CD14-positive monocyte (primary cell): ENCODE measurements at regions not wholly inside any gene's neighbourhood (a gene's known extent, or its start where the extent isn't known, plus 50 kb on each side); places are given as distances from the start of the nearest gene placed in this dataset.

Experiments used
- DNase-seq, 3 donors: peaks; one replicate each; pipeline ENCODE4 v3.0.0-alpha.2; 2011 to 2022
- H2AFZ ChIP-seq: 2 replicates; pipeline ENCODE4 v1.6.0; 2012; ENCODE audit warnings: mild to moderate bottlenecking, low read depth, low read length, inconsistent platforms; ENCODE audit not compliant: insufficient read depth, poor library complexity, severe bottlenecking
- H3K27ac ChIP-seq, 2 donors: 1 replicate in 1 of 2; 2 replicates in 1 of 2; pipeline ENCODE4 v1.5.1; 2012 to 2013; ENCODE audit warnings: low read length in 2 of 2, control low read depth in 1 of 2, inconsistent platforms in 1 of 2, low read depth in 1 of 2, mild to moderate bottlenecking in 1 of 2
- H3K27me3 ChIP-seq, 2 donors: one replicate each; pipeline versions ENCODE4 v1.6.0 to v1.6.1; 2011 to 2013; ENCODE audit warnings: low read length in 2 of 2; ENCODE audit not compliant: control insufficient read depth in 2 of 2, insufficient read depth in 2 of 2
- H3K36me3 ChIP-seq, 2 donors: replicated peaks in 1 of 2; 1 replicate in 1 of 2; 2 replicates in 1 of 2; pipeline versions ENCODE4 v1.5.1 to v1.6.1; 2012 to 2013; ENCODE audit warnings: low read length in 2 of 2, control low read depth in 1 of 2, inconsistent platforms in 1 of 2, mild to moderate bottlenecking in 1 of 2; ENCODE audit not compliant: insufficient read depth in 2 of 2, control insufficient read depth in 1 of 2
- H3K4me1 ChIP-seq, 2 donors: 1 replicate in 1 of 2; 2 replicates in 1 of 2; pipeline versions ENCODE4 v1.5.1 to v1.6.1; 2012 to 2013; ENCODE audit warnings: low read length in 2 of 2, control low read depth in 1 of 2, inconsistent platforms in 1 of 2, mild to moderate bottlenecking in 1 of 2, moderate library complexity in 1 of 2; ENCODE audit not compliant: insufficient read depth in 2 of 2, control insufficient read depth in 1 of 2
- H3K4me2 ChIP-seq: replicated peaks from 2 replicates; pipeline ENCODE3; 2012; ENCODE audit warnings: low read length, moderate library complexity, mild to moderate bottlenecking; ENCODE audit not compliant: poor library complexity, severe bottlenecking; ENCODE audit errors: extremely low read depth
- H3K4me3 ChIP-seq, 3 experiments: fragments of 200-600 bp in 1 of 3; sonication (generic) in 1 of 3; replicated peaks in 1 of 3; 1 replicate in 2 of 3; 2 replicates in 1 of 3; pipeline ENCODE4 v1.5.1; 2011 to 2013; ENCODE audit warnings: low read length in 3 of 3, mild to moderate bottlenecking in 3 of 3, control low read depth in 2 of 3, low read depth in 2 of 3, inconsistent platforms in 1 of 3, moderate library complexity in 1 of 3
- H3K79me2 ChIP-seq: 2 replicates; pipeline ENCODE4 v1.6.0; 2012; ENCODE audit warnings: mild to moderate bottlenecking, control low read depth, inconsistent platforms, low read length, moderate library complexity; ENCODE audit not compliant: insufficient read depth
- H3K9ac ChIP-seq: 2 replicates; pipeline ENCODE4 v1.6.0; 2017; ENCODE audit warnings: low read length, mild to moderate bottlenecking; ENCODE audit not compliant: insufficient read depth, poor library complexity, severe bottlenecking
- H3K9me3 ChIP-seq, 2 donors: replicated peaks in 1 of 2; 1 replicate in 1 of 2; 2 replicates in 1 of 2; pipeline versions ENCODE4 v1.5.1 to v1.6.1; 2012 to 2013; ENCODE audit warnings: low read length in 2 of 2, control low read depth in 1 of 2; ENCODE audit not compliant: control insufficient read depth in 1 of 2, insufficient read depth in 1 of 2
- H4K20me1 ChIP-seq: 2 replicates; pipeline ENCODE4 v1.6.0; 2012; ENCODE audit warnings: mild to moderate bottlenecking, low read length, control low read depth, moderate library complexity; ENCODE audit not compliant: insufficient read depth
- H3K27ac Mint-ChIP-seq, 7 donors: one replicate each; pipeline ENCODE4 v1.8.0; 2020; ENCODE audit warnings: mild to moderate bottlenecking in 7 of 7, mixed read lengths in 7 of 7, moderate library complexity in 6 of 7, inconsistent platforms in 2 of 7
- H3K27me3 Mint-ChIP-seq, 3 donors: one replicate each; pipeline ENCODE4 v1.8.0; 2021 to 2022; ENCODE audit warnings: low read depth in 3 of 3, mild to moderate bottlenecking in 3 of 3, mixed read lengths in 3 of 3, moderate library complexity in 3 of 3, inconsistent platforms in 1 of 3
- H3K36me3 Mint-ChIP-seq, 2 donors: one replicate each; pipeline ENCODE4 v1.8.0; 2020; ENCODE audit warnings: mixed read lengths in 2 of 2, inconsistent platforms in 1 of 2, mild to moderate bottlenecking in 1 of 2
- H3K4me1 Mint-ChIP-seq: one replicate; pipeline ENCODE4 v1.8.0; 2020; ENCODE audit warnings: mild to moderate bottlenecking, mixed read lengths
- H3K4me3 Mint-ChIP-seq, 2 donors: one replicate each; pipeline ENCODE4 v1.8.0; 2020; ENCODE audit warnings: mild to moderate bottlenecking in 2 of 2, mixed read lengths in 2 of 2, moderate library complexity in 1 of 2
- H3K9me3 Mint-ChIP-seq, 7 donors: one replicate each; pipeline ENCODE4 v1.8.0; 2020 to 2022; ENCODE audit warnings: mixed read lengths in 7 of 7, mild to moderate bottlenecking in 6 of 7, moderate library complexity in 6 of 7, inconsistent platforms in 2 of 7
- WGBS: methylation state at CpG from one replicate; pipeline ENCODE4 v1.1.5; 2013; ENCODE audit warnings: missing lambda C conversion rate; ENCODE audit not compliant: insufficient coverage; 5-methylcytosine and 5-hydroxymethylcytosine counted together
- intact Hi-C, 2 donors: fragments of 100-400 bp; cut with micrococcal nuclease; formaldehyde crosslinking; loops; one replicate each; pipeline versions ENCODE4 v1.15.0 to v1.15.1; 2023
- TF ChIP-seq, protein P1 (sequence below): fragments of 200-600 bp; IDR thresholded peaks from one replicate; pipeline ENCODE4 v1.8.0; 2022; ENCODE audit warnings: antibody characterized with exemption, mild to moderate bottlenecking

DNA sequence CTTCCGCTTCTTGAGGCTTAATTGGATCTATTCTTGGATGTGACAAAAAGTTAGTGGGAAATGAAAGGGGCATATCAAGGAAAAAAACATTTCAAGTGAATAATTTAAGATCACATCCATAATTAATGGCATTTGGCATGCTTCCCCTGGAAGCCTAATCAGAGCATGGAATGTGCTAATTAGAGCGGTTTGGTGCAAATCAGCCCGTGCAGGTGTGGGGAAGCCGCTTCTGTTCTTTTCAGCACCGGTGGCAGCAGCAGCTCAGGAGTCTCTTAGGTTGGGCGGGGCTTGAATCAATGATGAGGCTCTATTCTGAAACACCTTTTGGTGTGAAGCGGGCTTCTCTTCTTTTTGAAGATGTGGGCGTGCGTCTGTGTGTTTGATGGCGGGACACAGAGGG lies 301.2 kb downstream of the LRFN2 start:
- no peak for DNase-seq
- H3K9me3 Mint-ChIP-seq = peaks cover 0 to 2% (median 0%) of the 10 kb centered on the region in 7 donors
- peaks cover 16 to 18% (median 17%) of the 10 kb centered on the region in 3 donors for H3K27me3 Mint-ChIP-seq
- intact Hi-C loops = no loop called here
- Histone ChIP-seq H3K79me2 (no peaks in the 10 kb centered on the region), H3K4me3 (no peak overlapping the region), H3K36me3 (no peaks in the 10 kb centered on the region), H4K20me1 (no peaks in the 10 kb centered on the region), H3K27ac (no peak overlapping the region), H3K9me3 (no peaks in the 10 kb centered on the region), H2AFZ (no peak overlapping the region), H3K27me3 (peaks cover 0 to 4% of the 10 kb centered on the region in 2 donors), H3K9ac (no peak overlapping the region), H3K4me1 (no peaks in the 10 kb centered on the region), H3K4me2 (no peak overlapping the region)
- no peak overlapping the region for H3K27ac Mint-ChIP-seq
- H3K36me3 Mint-ChIP-seq = no peaks in the 10 kb centered on the region
- TF ChIP-seq, protein P1, sequence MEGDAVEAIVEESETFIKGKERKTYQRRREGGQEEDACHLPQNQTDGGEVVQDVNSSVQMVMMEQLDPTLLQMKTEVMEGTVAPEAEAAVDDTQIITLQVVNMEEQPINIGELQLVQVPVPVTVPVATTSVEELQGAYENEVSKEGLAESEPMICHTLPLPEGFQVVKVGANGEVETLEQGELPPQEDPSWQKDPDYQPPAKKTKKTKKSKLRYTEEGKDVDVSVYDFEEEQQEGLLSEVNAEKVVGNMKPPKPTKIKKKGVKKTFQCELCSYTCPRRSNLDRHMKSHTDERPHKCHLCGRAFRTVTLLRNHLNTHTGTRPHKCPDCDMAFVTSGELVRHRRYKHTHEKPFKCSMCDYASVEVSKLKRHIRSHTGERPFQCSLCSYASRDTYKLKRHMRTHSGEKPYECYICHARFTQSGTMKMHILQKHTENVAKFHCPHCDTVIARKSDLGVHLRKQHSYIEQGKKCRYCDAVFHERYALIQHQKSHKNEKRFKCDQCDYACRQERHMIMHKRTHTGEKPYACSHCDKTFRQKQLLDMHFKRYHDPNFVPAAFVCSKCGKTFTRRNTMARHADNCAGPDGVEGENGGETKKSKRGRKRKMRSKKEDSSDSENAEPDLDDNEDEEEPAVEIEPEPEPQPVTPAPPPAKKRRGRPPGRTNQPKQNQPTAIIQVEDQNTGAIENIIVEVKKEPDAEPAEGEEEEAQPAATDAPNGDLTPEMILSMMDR = no peak
- H3K4me3 Mint-ChIP-seq = peak overlapping the region in 1 of 2 donors; percentile 22
- no peaks in the 10 kb centered on the region for H3K4me1 Mint-ChIP-seq
- WGBS = 5% methylated on average over 5 of the region's 10 CpGs

DNA sequence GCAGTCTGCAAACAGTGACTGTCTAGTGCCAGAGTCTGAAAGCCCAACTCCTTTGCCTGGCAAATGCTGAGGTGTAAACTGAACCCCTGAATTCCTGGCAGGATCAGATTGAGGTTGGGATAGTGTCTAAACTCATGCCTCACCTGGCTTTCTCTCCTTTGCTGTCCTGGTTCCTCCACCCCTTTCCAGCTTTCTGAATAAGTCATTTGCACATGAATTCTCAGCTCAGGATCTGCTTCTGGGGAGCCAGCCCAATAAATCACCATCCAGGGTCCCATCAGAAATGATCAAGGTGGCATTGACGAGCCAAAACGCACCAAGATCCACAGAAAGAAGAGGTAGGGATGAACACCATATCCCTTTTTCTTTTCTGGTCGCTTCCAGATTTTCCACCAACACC lies 301.6 kb downstream of the LRFN2 start:
- Histone ChIP-seq H3K9ac (no peak overlapping the region), H3K4me3 (no peak overlapping the region), H3K79me2 (no peaks in the 10 kb centered on the region), H3K4me1 (no peaks in the 10 kb centered on the region), H3K9me3 (no peaks in the 10 kb centered on the region), H4K20me1 (no peaks in the 10 kb centered on the region), H3K27ac (no peak overlapping the region), H3K27me3 (peaks cover 0 to 4% of the 10 kb centered on the region in 2 donors), H3K36me3 (no peaks in the 10 kb centered on the region), H3K4me2 (no peak overlapping the region), H2AFZ (no peak overlapping the region)
- TF ChIP-seq, protein P1 = no peak
- no peak overlapping the region for H3K27ac Mint-ChIP-seq
- peaks cover 0 to 2% (median 0%) of the 10 kb centered on the region in 7 donors for H3K9me3 Mint-ChIP-seq
- intact Hi-C loops = no loop called here
- no CpG with 5 or more reads among the region's 3 CpGs for WGBS
- H3K36me3 Mint-ChIP-seq = no peaks in the 10 kb centered on the region
- peaks cover 16 to 17% (median 17%) of the 10 kb centered on the region in 3 donors for H3K27me3 Mint-ChIP-seq
- peak overlapping the region in 1 of 2 donors; percentile 18 for H3K4me3 Mint-ChIP-seq
- no peak for DNase-seq
- no peaks in the 10 kb centered on the region for H3K4me1 Mint-ChIP-seq
